HG03442 (cell line): ENCODE measurements at regions not wholly inside any gene's neighbourhood (a gene's known extent, or its start where the extent isn't known, plus 50 kb on each side); places are given as distances from the start of the nearest gene placed in this dataset.

Experiments
- ATAC-seq: cut with Tn5 transposase; IDR thresholded peaks from one replicate; pipeline ENCODE4 v1.9.1; 2021; ENCODE audit warnings: mild to moderate bottlenecking, moderate library complexity; ENCODE audit not compliant: unreplicated experiment

- no peak for ATAC-seq
Measured at GRCh38 chr2:121006743-121007489, 271.2 kb downstream of the GLI2 start.

GRCh38 chr2:121007490-121007853 lies 271.8 kb downstream of the GLI2 start:
- no peak for ATAC-seq

- ATAC-seq, result no peak
Measured at GRCh38 chr2:121008975-121009374, 273.3 kb downstream of the GLI2 start.

DNA sequence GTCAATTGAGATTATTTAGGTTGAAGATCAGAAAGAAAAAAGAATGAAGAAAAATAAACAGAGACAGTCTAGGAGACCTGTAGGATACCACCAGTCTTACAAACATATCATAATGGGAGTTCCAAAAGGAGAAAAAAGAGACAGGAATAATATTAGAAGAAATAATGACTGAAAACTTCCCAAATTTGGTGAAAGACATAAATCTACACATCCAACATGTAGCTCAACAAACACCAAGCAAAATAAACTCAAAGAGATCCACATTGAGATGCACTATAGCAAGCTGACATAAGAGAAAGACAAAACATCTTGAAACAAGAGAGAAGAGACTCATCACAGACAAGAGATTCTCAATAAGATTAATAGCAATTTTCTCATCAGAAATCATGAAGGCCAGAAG lies 274.0 kb downstream of the TFCP2L1 start:
- no peak for ATAC-seq

DNA sequence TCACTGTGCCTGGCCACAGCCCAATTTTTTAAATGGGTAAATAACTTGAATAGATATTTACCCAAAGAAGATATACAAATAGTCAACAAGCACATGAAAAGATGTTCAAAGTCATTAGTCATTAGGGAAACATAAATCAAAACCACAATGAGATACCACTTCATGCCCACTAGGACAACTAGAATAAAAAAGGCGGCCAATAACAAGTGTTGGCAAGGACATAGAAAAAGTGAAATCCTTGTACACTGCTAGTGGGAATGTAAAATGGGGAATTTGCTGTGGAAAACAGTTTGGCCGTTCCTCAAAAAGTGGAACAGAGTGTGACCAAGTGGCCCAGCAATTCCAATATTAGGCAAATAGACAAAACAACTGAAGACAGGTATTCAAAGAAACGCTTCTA lies 270.1 kb downstream of the TFCP2L1 start:
- no peak for ATAC-seq

DNA sequence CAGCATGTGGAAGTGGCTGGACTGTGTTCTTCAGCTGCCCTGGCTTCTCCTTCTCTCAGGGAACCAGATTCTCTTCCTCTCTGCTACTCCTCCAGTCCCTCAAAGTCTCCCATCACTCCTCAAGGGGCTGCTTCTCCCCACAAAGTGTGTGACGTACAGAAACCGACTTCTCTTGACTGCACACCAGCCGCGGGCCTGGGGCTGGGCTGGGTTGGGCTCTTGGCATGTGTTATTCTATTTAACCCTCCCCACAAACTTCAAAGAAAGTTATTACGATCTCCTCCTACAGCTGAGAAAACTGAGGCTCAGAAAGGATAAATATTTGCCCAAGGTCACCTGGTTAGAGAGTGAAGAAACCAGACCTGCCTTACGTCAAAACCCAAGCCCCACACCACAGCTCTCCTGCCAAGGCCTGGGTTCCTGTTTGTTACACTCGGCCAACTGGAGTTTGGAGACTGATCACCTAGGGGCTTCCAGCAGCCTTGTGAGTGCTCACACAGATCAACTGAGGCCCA lies 269.0 kb downstream of the TFCP2L1 start:
- ATAC-seq, result no peak

- no peak for ATAC-seq
Measured at GRCh38 chr2:121017396-121017795, 267.6 kb downstream of the TFCP2L1 start.

GRCh38 chr2:121018136-121019061 lies 266.6 kb downstream of the TFCP2L1 start:
- ATAC-seq, result no peak

- no peak for ATAC-seq
Measured at GRCh38 chr2:121019071-121019470, 265.9 kb downstream of the TFCP2L1 start.

GRCh38 chr2:121019756-121020155 lies 265.2 kb downstream of the TFCP2L1 start:
- no peak for ATAC-seq

DNA sequence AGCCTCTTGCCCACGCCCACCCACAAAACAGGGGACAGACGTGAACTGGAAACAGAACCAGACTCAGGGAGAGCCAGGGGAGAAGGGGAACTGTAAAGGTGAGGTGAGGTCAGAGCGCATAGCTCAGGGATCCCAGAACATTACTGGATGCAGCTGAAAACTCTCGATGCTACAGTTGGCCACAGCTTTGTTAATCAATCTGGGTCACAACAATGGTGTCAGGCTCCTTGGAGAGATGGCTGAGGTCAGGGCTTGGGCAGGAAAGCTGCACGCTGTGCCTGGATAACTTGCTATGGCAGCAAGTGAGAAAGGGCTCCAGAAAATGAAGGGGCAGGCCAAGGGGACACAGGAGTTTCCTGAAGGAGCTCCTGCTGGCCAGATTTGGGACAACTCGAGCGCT lies 263.3 kb downstream of the TFCP2L1 start:
- no peak for ATAC-seq

DNA sequence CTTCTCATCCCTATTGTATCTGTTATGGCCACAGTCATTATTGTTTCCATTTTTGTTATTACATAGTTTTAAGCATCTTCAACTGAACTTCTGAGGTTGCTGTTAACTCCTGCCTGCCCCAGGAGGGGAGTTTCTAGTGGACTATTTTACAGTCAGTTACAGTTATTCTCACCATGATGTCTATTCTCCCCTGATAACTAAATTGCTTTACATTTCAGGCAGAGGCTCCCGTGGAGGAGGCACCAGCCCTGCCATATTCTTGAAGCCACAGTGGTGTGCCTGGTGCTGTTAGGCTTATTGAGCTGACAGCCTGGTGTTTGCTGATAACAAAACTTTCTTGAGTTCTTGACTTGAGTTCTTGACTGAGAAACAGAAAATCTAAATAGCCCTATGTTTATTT lies 256.4 kb downstream of the TFCP2L1 start:
- ATAC-seq, result no peak

DNA sequence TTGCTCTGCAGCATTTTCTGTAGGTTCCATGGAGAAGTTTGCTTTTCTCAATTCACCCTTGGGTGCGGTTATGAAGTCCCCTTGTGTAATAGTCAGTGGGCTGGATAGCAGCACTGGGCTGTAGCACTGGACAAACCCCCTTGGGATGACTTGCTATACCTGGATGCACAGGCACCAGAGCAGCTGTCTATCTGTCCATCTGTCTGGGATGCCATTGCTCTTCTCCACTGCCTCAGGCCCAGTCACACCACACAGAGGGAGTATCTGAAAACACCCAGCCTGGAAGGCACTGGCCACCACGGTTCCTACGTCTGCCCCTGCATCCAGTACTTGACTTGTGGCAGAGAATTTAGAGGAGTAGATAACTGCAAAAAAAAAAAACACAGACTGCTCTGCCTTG lies 254.5 kb downstream of the TFCP2L1 start:
- no peak for ATAC-seq

- ATAC-seq, result no peak
Measured at GRCh38 chr2:121031568-121032340, 253.2 kb downstream of the TFCP2L1 start.

- no peak for ATAC-seq
Measured at GRCh38 chr2:121033461-121033996, 251.5 kb downstream of the TFCP2L1 start.

- ATAC-seq, result no peak
Measured at GRCh38 chr2:121034551-121034950, 250.5 kb downstream of the TFCP2L1 start.

DNA sequence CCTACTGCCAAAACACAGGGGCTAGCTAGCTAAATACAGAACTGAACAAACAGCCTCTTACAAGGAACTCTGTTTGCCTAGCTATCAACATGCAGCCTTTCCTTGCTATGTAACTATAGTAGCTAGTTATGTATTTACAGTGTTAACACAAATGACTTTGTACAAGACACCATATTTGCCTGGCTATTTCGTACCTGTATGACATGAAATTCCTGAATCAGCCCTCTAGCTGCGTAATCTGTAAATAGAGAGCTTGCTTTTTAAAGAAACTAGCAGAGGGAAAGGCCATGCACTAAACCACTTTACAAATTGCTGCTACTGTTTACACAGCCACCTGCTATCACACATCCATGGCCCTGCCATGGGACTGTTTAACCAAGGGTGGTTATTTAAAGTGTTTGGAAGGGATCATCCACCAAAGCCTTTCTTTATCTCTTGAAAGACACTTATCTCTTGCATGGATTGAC lies 248.7 kb downstream of the TFCP2L1 start:
- ATAC-seq, result no peak

- ATAC-seq, result no peak
Measured at GRCh38 chr2:121037480-121037879, 247.5 kb downstream of the TFCP2L1 start.

- ATAC-seq, result no peak
Measured at GRCh38 chr2:121038031-121038430, 247.0 kb downstream of the TFCP2L1 start.

DNA sequence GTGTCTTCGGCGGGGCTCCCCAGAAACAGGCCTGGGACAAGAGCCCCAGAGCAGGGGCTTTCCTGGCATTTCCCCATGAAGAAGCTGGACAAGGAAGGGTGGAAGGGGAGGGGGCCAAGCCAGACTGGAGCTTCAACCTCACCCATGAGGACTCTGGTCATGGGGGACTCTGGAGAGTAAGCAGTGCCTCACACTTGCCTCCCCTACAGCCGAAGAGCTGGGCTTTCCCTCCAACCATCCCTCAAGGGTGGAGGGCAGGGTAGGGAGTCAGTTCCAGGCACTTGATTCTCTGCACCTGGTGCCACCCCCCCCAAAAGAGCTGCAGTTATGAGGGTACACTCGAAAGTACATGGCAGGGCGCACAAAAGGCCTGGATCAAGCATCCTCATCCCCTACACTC lies 246.6 kb downstream of the TFCP2L1 start:
- no peak for ATAC-seq
